B cell (primary cell): ENCODE measurements at regions not wholly inside any gene's neighbourhood (a gene's known extent, or its start where the extent isn't known, plus 50 kb on each side); places are given as distances from the start of the nearest gene placed in this dataset.

Experiments
- ATAC-seq: fragments of 200-7000 bp; cut with Tn5 transposase; one replicate; pipeline ENCODE4 v1.10.0; 2021; ENCODE audit warnings: low read depth, mild to moderate bottlenecking, moderate number of reproducible peaks, moderate library complexity
- CTCF ChIA-PET: fragments of 350-600 bp; sonication (Branson Sonifier 250); formaldehyde crosslinking; loops from one replicate; lab custom pipeline; 2021; ENCODE audit warnings: antibody characterized with exemption, inconsistent platforms; lab: Charles Lee
- POLR2A ChIA-PET: fragments of 350-600 bp; sonication (Branson Sonifier 250); formaldehyde crosslinking; loops from one replicate; lab custom pipeline; 2021; ENCODE audit warnings: antibody characterized with exemption; lab: Charles Lee
- DNase-seq: peaks from one replicate; pipeline ENCODE4 v3.0.0; 2013
- H2AFZ ChIP-seq: 2 replicates; pipeline ENCODE4 v1.6.1; 2012; ENCODE audit warnings: mild to moderate bottlenecking, low read depth, low read length; ENCODE audit not compliant: insufficient read depth, poor library complexity, severe bottlenecking
- H3K27ac ChIP-seq, 2 donors: 1 replicate in 1 of 2; 2 replicates in 1 of 2; pipeline ENCODE4 v1.5.1; 2012 to 2013; ENCODE audit warnings: low read length in 2 of 2, mild to moderate bottlenecking in 2 of 2, moderate library complexity in 1 of 2
- H3K27me3 ChIP-seq, 4 experiments: fragments of 200-600 bp in 1 of 4; sonication (generic) in 1 of 4; replicated peaks in 1 of 4; 1 replicate in 2 of 4; 2 replicates in 2 of 4; pipeline versions ENCODE4 v1.6.1 to v1.7.0; 2013 to 2016; ENCODE audit warnings: low read length in 3 of 4, mild to moderate bottlenecking in 2 of 4, mixed read lengths in 1 of 4, moderate library complexity in 1 of 4; ENCODE audit not compliant: insufficient read depth in 4 of 4, control insufficient read depth in 3 of 4; ENCODE audit errors: control extremely low read depth in 1 of 4
- H3K36me3 ChIP-seq, 2 experiments: replicated peaks in 1 of 2; 1 replicate in 1 of 2; 2 replicates in 1 of 2; pipeline versions ENCODE4 v1.6.1 to v1.7.1; 2013; ENCODE audit warnings: low read length in 1 of 2; ENCODE audit not compliant: insufficient read depth in 2 of 2, control insufficient read depth in 1 of 2; ENCODE audit errors: control extremely low read depth in 1 of 2, extremely low read depth in 1 of 2
- H3K4me1 ChIP-seq, 2 donors: fragments of 200-600 bp in 1 of 2; sonication (generic) in 1 of 2; 1 replicate in 1 of 2; 2 replicates in 1 of 2; pipeline versions ENCODE4 v1.5.1 to v1.6.1; 2013 to 2017; ENCODE audit warnings: low read length in 2 of 2; ENCODE audit not compliant: control insufficient read depth in 2 of 2, insufficient read depth in 2 of 2
- H3K4me2 ChIP-seq: replicated peaks from 2 replicates; pipeline ENCODE3; 2012; ENCODE audit warnings: mild to moderate bottlenecking, low read depth, low read length; ENCODE audit not compliant: poor library complexity, severe bottlenecking
- H3K4me3 ChIP-seq, 5 experiments: fragments of 200-600 bp in 1 of 5; sonication (generic) in 1 of 5; 1 replicate in 3 of 5; 2 replicates in 2 of 5; pipeline versions ENCODE4 v1.5.1 to v1.7.0; 2011 to 2016; ENCODE audit warnings: low read length in 4 of 5, mild to moderate bottlenecking in 4 of 5, low read depth in 2 of 5, control low read depth in 1 of 5, moderate library complexity in 1 of 5; ENCODE audit not compliant: insufficient read depth in 1 of 5; ENCODE audit errors: control extremely low read depth in 1 of 5, extremely low read depth in 1 of 5
- H3K79me2 ChIP-seq: fragments of 200-600 bp; sonication (generic); one replicate; pipeline ENCODE4 v1.6.0; 2016; ENCODE audit warnings: low read length; ENCODE audit not compliant: control insufficient read depth, insufficient read depth
- H3K9ac ChIP-seq: fragments of 200-600 bp; sonication (generic); 2 replicates; pipeline ENCODE4 v1.6.1; 2017; ENCODE audit warnings: mild to moderate bottlenecking, low read length, moderate library complexity
- H3K9me3 ChIP-seq, 3 donors: one replicate each; pipeline versions ENCODE4 v1.6.1 to v1.7.1; 2013; ENCODE audit warnings: low read length in 2 of 3; ENCODE audit not compliant: control insufficient read depth in 2 of 3, insufficient read depth in 1 of 3; ENCODE audit errors: control extremely low read depth in 1 of 3
- H4K20me1 ChIP-seq: 2 replicates; pipeline ENCODE4 v1.6.0; 2012; ENCODE audit warnings: mild to moderate bottlenecking, low read length; ENCODE audit not compliant: insufficient read depth, control insufficient read depth, poor library complexity, severe bottlenecking
- H3K27ac Mint-ChIP-seq: one replicate; pipeline ENCODE4 v1.8.0; 2021; ENCODE audit warnings: mixed read lengths
- H3K27me3 Mint-ChIP-seq: one replicate; pipeline ENCODE4 v1.8.0; 2021; ENCODE audit warnings: mixed read lengths
- H3K4me1 Mint-ChIP-seq: one replicate; pipeline ENCODE4 v1.8.0; 2021; ENCODE audit warnings: mixed read lengths
- H3K4me3 Mint-ChIP-seq: one replicate; pipeline ENCODE4 v1.8.0; 2021; ENCODE audit warnings: mixed read lengths
- H3K9me3 Mint-ChIP-seq: one replicate; pipeline ENCODE4 v1.8.0; 2022; ENCODE audit warnings: mixed read lengths; ENCODE audit not compliant: insufficient read depth
- EZH2 ChIP-seq: IDR thresholded peaks from 2 replicates; pipeline ENCODE4 v1.6.1; 2012; ENCODE audit warnings: borderline replicate concordance, low read depth, mild to moderate bottlenecking, moderate library complexity, low read length; ENCODE audit not compliant: insufficient read depth, poor library complexity, severe bottlenecking
- WGBS: methylation state at CpG from one replicate; pipeline ENCODE4 v1.1.5; 2013; ENCODE audit warnings: missing lambda C conversion rate; ENCODE audit not compliant: insufficient coverage; 5-methylcytosine and 5-hydroxymethylcytosine counted together
- intact Hi-C: fragments of 100-400 bp; cut with micrococcal nuclease; formaldehyde crosslinking; loops from one replicate; pipeline ENCODE4 v1.10.0; 2022
- TF ChIP-seq, protein P1 (sequence below): fragments of 200-600 bp; IDR thresholded peaks from one replicate; pipeline ENCODE4 v1.8.0; 2022; ENCODE audit warnings: antibody characterized with exemption, mild to moderate bottlenecking

DNA sequence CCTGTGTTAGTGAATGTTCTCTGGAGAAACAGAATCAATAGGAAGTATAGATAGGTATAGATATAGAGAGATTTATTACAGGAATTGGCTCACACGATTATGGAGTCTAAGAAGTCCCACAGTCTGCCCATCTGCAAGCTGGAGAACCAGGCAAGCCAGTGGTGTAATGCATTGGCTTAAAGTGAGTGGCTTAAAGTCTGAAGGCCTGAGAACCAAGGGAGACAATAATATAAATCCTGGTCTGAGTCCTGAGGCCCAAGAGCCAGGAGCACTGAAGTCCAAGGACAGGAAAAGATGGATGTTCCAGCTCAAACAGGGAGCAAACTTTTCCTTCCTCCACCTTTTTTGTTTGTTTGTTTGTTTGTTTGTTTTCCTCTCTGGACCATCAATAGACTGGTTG is 131.2 kb upstream of the LRFN2 start:
- no peaks in the 10 kb centered on the region for H3K9me3 Mint-ChIP-seq

DNA sequence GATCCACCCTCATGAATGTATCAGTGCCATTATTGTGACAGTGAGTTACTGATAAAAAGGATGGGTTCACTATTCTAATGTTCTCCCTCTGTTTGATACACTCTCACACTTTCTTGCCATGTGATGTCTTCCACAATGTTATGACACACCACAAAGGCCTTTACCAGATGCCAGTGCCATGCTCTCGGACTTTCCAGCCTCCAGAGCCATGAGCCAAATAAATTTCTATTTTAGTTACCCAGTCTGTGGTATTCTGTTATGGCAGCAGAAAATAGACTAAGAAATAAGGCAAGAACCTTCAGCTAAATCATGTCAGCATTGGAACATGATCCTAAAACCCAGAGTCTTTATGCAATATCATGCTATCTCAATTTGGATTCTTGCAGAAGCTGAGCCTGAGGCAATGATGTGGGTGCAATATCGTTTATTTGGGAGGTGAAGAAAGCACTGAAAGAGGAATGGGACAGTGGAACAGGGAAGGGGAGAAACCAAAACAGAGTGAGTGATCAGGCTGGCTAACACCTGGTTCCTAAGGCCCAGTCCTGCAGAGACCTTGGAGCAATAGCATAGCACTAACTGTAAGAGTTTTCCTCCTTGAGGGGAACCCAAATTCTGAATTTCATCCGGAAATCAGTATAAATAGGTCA is 130.4 kb upstream of the LRFN2 start:
- TF ChIP-seq, protein P1, sequence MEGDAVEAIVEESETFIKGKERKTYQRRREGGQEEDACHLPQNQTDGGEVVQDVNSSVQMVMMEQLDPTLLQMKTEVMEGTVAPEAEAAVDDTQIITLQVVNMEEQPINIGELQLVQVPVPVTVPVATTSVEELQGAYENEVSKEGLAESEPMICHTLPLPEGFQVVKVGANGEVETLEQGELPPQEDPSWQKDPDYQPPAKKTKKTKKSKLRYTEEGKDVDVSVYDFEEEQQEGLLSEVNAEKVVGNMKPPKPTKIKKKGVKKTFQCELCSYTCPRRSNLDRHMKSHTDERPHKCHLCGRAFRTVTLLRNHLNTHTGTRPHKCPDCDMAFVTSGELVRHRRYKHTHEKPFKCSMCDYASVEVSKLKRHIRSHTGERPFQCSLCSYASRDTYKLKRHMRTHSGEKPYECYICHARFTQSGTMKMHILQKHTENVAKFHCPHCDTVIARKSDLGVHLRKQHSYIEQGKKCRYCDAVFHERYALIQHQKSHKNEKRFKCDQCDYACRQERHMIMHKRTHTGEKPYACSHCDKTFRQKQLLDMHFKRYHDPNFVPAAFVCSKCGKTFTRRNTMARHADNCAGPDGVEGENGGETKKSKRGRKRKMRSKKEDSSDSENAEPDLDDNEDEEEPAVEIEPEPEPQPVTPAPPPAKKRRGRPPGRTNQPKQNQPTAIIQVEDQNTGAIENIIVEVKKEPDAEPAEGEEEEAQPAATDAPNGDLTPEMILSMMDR, result no peak
- no peak for TF ChIP-seq EZH2
- Histone ChIP-seq H4K20me1 (no peaks in the 10 kb centered on the region), H2AFZ (no peak overlapping the region), H3K9ac (no peak overlapping the region), H3K27ac (no peak overlapping the region), H3K79me2 (no peaks in the 10 kb centered on the region), H3K4me2 (no peak overlapping the region), H3K36me3 (no peaks in the 10 kb centered on the region), H3K27me3 (peaks cover 0 to 7% (median 0%) of the 10 kb centered on the region in 4 experiments), H3K4me1 (peaks cover 18 to 26% of the 10 kb centered on the region in 2 donors), H3K4me3 (no peak overlapping the region), H3K9me3 (no peaks in the 10 kb centered on the region)
- ATAC-seq, result no peak
- POLR2A ChIA-PET, result no interaction called here
- CTCF ChIA-PET, result no interaction called here
- Mint-ChIP-seq H3K4me1 (peaks cover 26% of the 10 kb centered on the region), H3K27me3 (peaks cover 11% of the 10 kb centered on the region), H3K9me3 (no peaks in the 10 kb centered on the region), H3K4me3 (no peak overlapping the region), H3K27ac (no peak overlapping the region)
- 100% methylated on average over 1 of the region's 3 CpGs for whole genome bisulfite sequencing
- intact Hi-C loops, result no loop called here
- no peak for DNase-seq

More for the DNA sequence above, 131.2 kb upstream of the LRFN2 start:
- no peaks in the 10 kb centered on the region for H3K36me3 ChIP-seq
- H3K9ac ChIP-seq, result no peak overlapping the region
- ChIA-PET CTCF (no interaction called here), POLR2A (no interaction called here)
- H2AFZ ChIP-seq, result no peak overlapping the region
- H3K4me2 ChIP-seq, result no peak overlapping the region
- no peak overlapping the region for H3K4me3 ChIP-seq
- Mint-ChIP-seq H3K4me3 (no peak overlapping the region), H3K27ac (no peak overlapping the region), H3K4me1 (peaks cover 26% of the 10 kb centered on the region), H3K27me3 (peaks cover 10% of the 10 kb centered on the region)
- intact Hi-C loops, result no loop called here
- no peak for ATAC-seq
- H3K27me3 ChIP-seq, result peaks cover 0 to 5% (median 0%) of the 10 kb centered on the region in 4 experiments
- H3K79me2 ChIP-seq, result no peaks in the 10 kb centered on the region
- no peaks in the 10 kb centered on the region for H4K20me1 ChIP-seq
- WGBS, result 100% methylated on average over 1 of the region's 1 CpG
- H3K4me1 ChIP-seq, result peaks cover 18 to 26% of the 10 kb centered on the region in 2 donors
- H3K27ac ChIP-seq, result no peak overlapping the region
- TF ChIP-seq EZH2, result no peak
- TF ChIP-seq, protein P1, result no peak
- DNase-seq, result no peak
- no peaks in the 10 kb centered on the region for H3K9me3 ChIP-seq
